ENCODE measurements at regions not wholly inside any gene's neighbourhood (a gene's known extent, or its start where the extent isn't known, plus 50 kb on each side); places are given as distances from the start of the nearest gene placed in this dataset.

- 92 to 95% methylated on average over 1 to 2 of the region's 2 CpGs for WGBS, 2 experiments
- H3K36me3 ChIP-seq (ENCODE audit: control insufficient read depth, insufficient read depth, low read length): no peaks in the 10 kb centered on the region
- no peaks in the 10 kb centered on the region for H3K4me1 ChIP-seq (ENCODE audit: control insufficient read depth, insufficient read depth, low read length)
- no peak overlapping the region for H3K4me3 ChIP-seq (ENCODE audit: insufficient read depth, low read depth, low read length)
- H3K27me3 ChIP-seq (ENCODE audit: control insufficient read depth, insufficient read depth, low read length, poor library complexity, severe bottlenecking): no peaks in the 10 kb centered on the region
- H3K27ac ChIP-seq (ENCODE audit: insufficient read depth, low read depth, low read length, poor library complexity, severe bottlenecking): no peak overlapping the region
- H3K9me3 ChIP-seq (ENCODE audit: control insufficient read depth, low read length): no peaks in the 10 kb centered on the region
These were observed 108.0 kb upstream of the DUSP10 start for GRCh38 chr1:221849897-221850296.

GRCh38 chr1:221849110-221849509 is 107.2 kb upstream of the DUSP10 start:
- Histone ChIP-seq H3K9me3 (ENCODE audit: control insufficient read depth, low read length) (no peaks in the 10 kb centered on the region), H3K27me3 (ENCODE audit: control insufficient read depth, insufficient read depth, low read length, poor library complexity, severe bottlenecking) (no peaks in the 10 kb centered on the region), H3K36me3 (ENCODE audit: control insufficient read depth, insufficient read depth, low read length) (no peaks in the 10 kb centered on the region), H3K4me1 (ENCODE audit: control insufficient read depth, insufficient read depth, low read length) (no peaks in the 10 kb centered on the region), H3K4me3 (ENCODE audit: insufficient read depth, low read depth, low read length) (no peak overlapping the region), H3K27ac (ENCODE audit: insufficient read depth, low read depth, low read length, poor library complexity, severe bottlenecking) (no peak overlapping the region)
- 100% methylated on average over 1 of the region's 1 CpG; no CpG with 5 or more reads in 1 of the 2 experiments for WGBS, 2 experiments

GRCh38 chr1:221847676-221848075 is 105.8 kb upstream of the DUSP10 start:
- no peaks in the 10 kb centered on the region for H3K27me3 ChIP-seq (ENCODE audit: control insufficient read depth, insufficient read depth, low read length, poor library complexity, severe bottlenecking)
- H3K4me1 ChIP-seq (ENCODE audit: control insufficient read depth, insufficient read depth, low read length): no peaks in the 10 kb centered on the region
- no peak overlapping the region for H3K4me3 ChIP-seq (ENCODE audit: insufficient read depth, low read depth, low read length)
- no peak overlapping the region for H3K27ac ChIP-seq (ENCODE audit: insufficient read depth, low read depth, low read length, poor library complexity, severe bottlenecking)
- WGBS, 2 experiments: 95 to 100% methylated on average over 2 to 3 of the region's 3 CpGs
- no peaks in the 10 kb centered on the region for H3K36me3 ChIP-seq (ENCODE audit: control insufficient read depth, insufficient read depth, low read length)
- H3K9me3 ChIP-seq (ENCODE audit: control insufficient read depth, low read length): no peaks in the 10 kb centered on the region

- WGBS, 2 experiments: 81 to 83% methylated on average over 9 of the region's 9 CpGs
- Histone ChIP-seq H3K27ac (ENCODE audit: insufficient read depth, low read depth, low read length, poor library complexity, severe bottlenecking) (no peak overlapping the region), H3K36me3 (ENCODE audit: control insufficient read depth, insufficient read depth, low read length) (no peaks in the 10 kb centered on the region), H3K9me3 (ENCODE audit: control insufficient read depth, low read length) (no peaks in the 10 kb centered on the region), H3K4me1 (ENCODE audit: control insufficient read depth, insufficient read depth, low read length) (no peaks in the 10 kb centered on the region), H3K27me3 (ENCODE audit: control insufficient read depth, insufficient read depth, low read length, poor library complexity, severe bottlenecking) (no peaks in the 10 kb centered on the region), H3K4me3 (ENCODE audit: insufficient read depth, low read depth, low read length) (no peak overlapping the region)
These were observed 103.9 kb upstream of the DUSP10 start for GRCh38 chr1:221845650-221846371.

GRCh38 chr1:221841983-221842335 is 100.1 kb upstream of the DUSP10 start:
- Histone ChIP-seq H3K9me3 (ENCODE audit: control insufficient read depth, low read length) (no peaks in the 10 kb centered on the region), H3K36me3 (ENCODE audit: control insufficient read depth, insufficient read depth, low read length) (no peaks in the 10 kb centered on the region), H3K27me3 (ENCODE audit: control insufficient read depth, insufficient read depth, low read length, poor library complexity, severe bottlenecking) (no peaks in the 10 kb centered on the region), H3K4me1 (ENCODE audit: control insufficient read depth, insufficient read depth, low read length) (no peaks in the 10 kb centered on the region), H3K4me3 (ENCODE audit: insufficient read depth, low read depth, low read length) (no peak overlapping the region), H3K27ac (ENCODE audit: insufficient read depth, low read depth, low read length, poor library complexity, severe bottlenecking) (no peak overlapping the region)

GRCh38 chr1:221841251-221841982 is 99.5 kb upstream of the DUSP10 start:
- H3K27me3 ChIP-seq (ENCODE audit: control insufficient read depth, insufficient read depth, low read length, poor library complexity, severe bottlenecking): no peaks in the 10 kb centered on the region

GRCh38 chr1:221840511-221841243 is 98.8 kb upstream of the DUSP10 start:
- WGBS, 2 experiments: 89 to 93% methylated on average over 5 of the region's 5 CpGs
- no peak overlapping the region for H3K27ac ChIP-seq (ENCODE audit: insufficient read depth, low read depth, low read length, poor library complexity, severe bottlenecking)
- no peak overlapping the region for H3K4me3 ChIP-seq (ENCODE audit: insufficient read depth, low read depth, low read length)
- no peaks in the 10 kb centered on the region for H3K4me1 ChIP-seq (ENCODE audit: control insufficient read depth, insufficient read depth, low read length)
- H3K27me3 ChIP-seq (ENCODE audit: control insufficient read depth, insufficient read depth, low read length, poor library complexity, severe bottlenecking): no peaks in the 10 kb centered on the region
- no peaks in the 10 kb centered on the region for H3K36me3 ChIP-seq (ENCODE audit: control insufficient read depth, insufficient read depth, low read length)
- H3K9me3 ChIP-seq (ENCODE audit: control insufficient read depth, low read length): no peaks in the 10 kb centered on the region

More at GRCh38 chr1:221841251-221841982, 99.5 kb upstream of the DUSP10 start:
- no peak overlapping the region for H3K4me3 ChIP-seq (ENCODE audit: insufficient read depth, low read depth, low read length)
- no peaks in the 10 kb centered on the region for H3K4me1 ChIP-seq (ENCODE audit: control insufficient read depth, insufficient read depth, low read length)
- no peak overlapping the region for H3K27ac ChIP-seq (ENCODE audit: insufficient read depth, low read depth, low read length, poor library complexity, severe bottlenecking)
- no peaks in the 10 kb centered on the region for H3K36me3 ChIP-seq (ENCODE audit: control insufficient read depth, insufficient read depth, low read length)
- no peaks in the 10 kb centered on the region for H3K9me3 ChIP-seq (ENCODE audit: control insufficient read depth, low read length)
- 81% methylated on average over 4 of the region's 4 CpGs for WGBS, 2 experiments

- no peak overlapping the region for H3K27ac ChIP-seq (ENCODE audit: insufficient read depth, low read depth, low read length, poor library complexity, severe bottlenecking)
- no peaks in the 10 kb centered on the region for H3K36me3 ChIP-seq (ENCODE audit: control insufficient read depth, insufficient read depth, low read length)
- H3K4me1 ChIP-seq (ENCODE audit: control insufficient read depth, insufficient read depth, low read length): no peaks in the 10 kb centered on the region
- no peaks in the 10 kb centered on the region for H3K27me3 ChIP-seq (ENCODE audit: control insufficient read depth, insufficient read depth, low read length, poor library complexity, severe bottlenecking)
- no peak overlapping the region for H3K4me3 ChIP-seq (ENCODE audit: insufficient read depth, low read depth, low read length)
- 93 to 96% methylated on average over 7 of the region's 7 CpGs for WGBS, 2 experiments
- no peaks in the 10 kb centered on the region for H3K9me3 ChIP-seq (ENCODE audit: control insufficient read depth, low read length)
These were observed 98.0 kb upstream of the DUSP10 start for GRCh38 chr1:221839782-221840395.

- WGBS, 2 experiments: 84 to 90% methylated on average over 1 of the region's 1 CpG
- H3K36me3 ChIP-seq (ENCODE audit: control insufficient read depth, insufficient read depth, low read length): no peaks in the 10 kb centered on the region
- no peaks in the 10 kb centered on the region for H3K4me1 ChIP-seq (ENCODE audit: control insufficient read depth, insufficient read depth, low read length)
- H3K27me3 ChIP-seq (ENCODE audit: control insufficient read depth, insufficient read depth, low read length, poor library complexity, severe bottlenecking): no peaks in the 10 kb centered on the region
- H3K9me3 ChIP-seq (ENCODE audit: control insufficient read depth, low read length): no peaks in the 10 kb centered on the region
- H3K4me3 ChIP-seq (ENCODE audit: insufficient read depth, low read depth, low read length): no peak overlapping the region
- no peak overlapping the region for H3K27ac ChIP-seq (ENCODE audit: insufficient read depth, low read depth, low read length, poor library complexity, severe bottlenecking)
These were observed 97.4 kb upstream of the DUSP10 start for GRCh38 chr1:221839321-221839720.

- H3K4me1 ChIP-seq (ENCODE audit: control insufficient read depth, insufficient read depth, low read length): no peaks in the 10 kb centered on the region
- 93 to 95% methylated on average over 8 of the region's 8 CpGs for WGBS, 2 experiments
- H3K27me3 ChIP-seq (ENCODE audit: control insufficient read depth, insufficient read depth, low read length, poor library complexity, severe bottlenecking): no peaks in the 10 kb centered on the region
- no peak overlapping the region for H3K4me3 ChIP-seq (ENCODE audit: insufficient read depth, low read depth, low read length)
- no peak overlapping the region for H3K27ac ChIP-seq (ENCODE audit: insufficient read depth, low read depth, low read length, poor library complexity, severe bottlenecking)
- no peaks in the 10 kb centered on the region for H3K36me3 ChIP-seq (ENCODE audit: control insufficient read depth, insufficient read depth, low read length)
- H3K9me3 ChIP-seq (ENCODE audit: control insufficient read depth, low read length): no peaks in the 10 kb centered on the region
These were observed 96.0 kb upstream of the DUSP10 start for GRCh38 chr1:221837896-221838295.
